ENCODE measurements at regions not wholly inside any gene's neighbourhood (a gene's known extent, or its start where the extent isn't known, plus 50 kb on each side); places are given as distances from the start of the nearest gene placed in this dataset.
A peak's percentile ranks its signal among the peaks of the same experiment; 100 is the strongest.

- DNase-seq = no peak
- Histone ChIP-seq H2AFZ (no peak overlapping the region), H3K4me3 (no peak overlapping the region), H3K9ac (no peak overlapping the region), H3K4me1 (ENCODE audit: insufficient read depth) (0 out of 2 replicates have a peak, but pooled peaks cover 6% of the 10 kb centered on the region), H3K79me2 (ENCODE audit: insufficient read depth) (no peaks in the 10 kb centered on the region), H3F3A (ENCODE audit: insufficient read depth) (peaks cover 11% of the 10 kb centered on the region; the same call in 1 of the 2 replicates), H4K20me1 (ENCODE audit: insufficient read depth) (no peaks in the 10 kb centered on the region), H3K9me2 (ENCODE audit: insufficient read depth) (no peaks in the 10 kb centered on the region), H3K27ac (no peak overlapping the region), H3K27me3 (replicated peaks; ENCODE audit: insufficient read depth) (no peaks in the 10 kb centered on the region), H3K36me3 (ENCODE audit: low read depth) (no peaks in the 10 kb centered on the region), H3K4me2 (ENCODE audit: unreplicated experiment) (no peak overlapping the region), H3K9me3 (ENCODE audit: low read depth) (no peaks in the 10 kb centered on the region)
- WGBS, 2 experiments (ENCODE audit: low coverage in 1 of 2, low lambda C conversion rate in 2 of 2, missing lambda C conversion rate in 2 of 2) = 67 to 77% methylated on average over 1 of the region's 1 CpG
- in situ Hi-C loops (cut with MboI) = no loop called here
- TF ChIP-seq EZH2 (IDR thresholded peaks at IDR 0.05; ENCODE audit: insufficient read depth, poor library complexity, severe bottlenecking) (no peak), EZH2phosphoT487 (IDR thresholded peaks at IDR 0.05; ENCODE audit: insufficient read depth, low read depth) (no peak)
These were observed 1246.0 kb upstream of the CITED2 start for GRCh38 chr6:140620496-140620895.

- Histone ChIP-seq H3K27me3 (replicated peaks; ENCODE audit: insufficient read depth) (no peaks in the 10 kb centered on the region), H3F3A (ENCODE audit: insufficient read depth) (no peaks in the 10 kb centered on the region), H3K27ac (no peak overlapping the region), H3K36me3 (ENCODE audit: low read depth) (no peaks in the 10 kb centered on the region; the same call in 1 of the 2 replicates), H4K20me1 (ENCODE audit: insufficient read depth) (no peaks in the 10 kb centered on the region), H3K9me3 (ENCODE audit: low read depth) (no peaks in the 10 kb centered on the region), H3K9me2 (ENCODE audit: insufficient read depth) (no peaks in the 10 kb centered on the region), H3K4me2 (ENCODE audit: unreplicated experiment) (no peak overlapping the region), H3K4me1 (ENCODE audit: insufficient read depth) (no peaks in the 10 kb centered on the region), H2AFZ (peak overlapping the region; percentile 34), H3K79me2 (ENCODE audit: insufficient read depth) (no peaks in the 10 kb centered on the region), H3K9ac (no peak overlapping the region), H3K4me3 (no peak overlapping the region)
- in situ Hi-C loops (cut with MboI) = no loop called here
- DNase-seq = no peak
- no peak for TF ChIP-seq EZH2phosphoT487 (IDR thresholded peaks at IDR 0.05; ENCODE audit: insufficient read depth, low read depth)
- TF ChIP-seq EZH2 (IDR thresholded peaks at IDR 0.05; ENCODE audit: insufficient read depth, poor library complexity, severe bottlenecking) = no peak
- 76 to 79% methylated on average over 2 of the region's 2 CpGs for WGBS, 2 experiments (ENCODE audit: low coverage in 1 of 2, low lambda C conversion rate in 2 of 2, missing lambda C conversion rate in 2 of 2)
These were observed 1235.5 kb upstream of the CITED2 start for GRCh38 chr6:140609956-140610355.

DNA sequence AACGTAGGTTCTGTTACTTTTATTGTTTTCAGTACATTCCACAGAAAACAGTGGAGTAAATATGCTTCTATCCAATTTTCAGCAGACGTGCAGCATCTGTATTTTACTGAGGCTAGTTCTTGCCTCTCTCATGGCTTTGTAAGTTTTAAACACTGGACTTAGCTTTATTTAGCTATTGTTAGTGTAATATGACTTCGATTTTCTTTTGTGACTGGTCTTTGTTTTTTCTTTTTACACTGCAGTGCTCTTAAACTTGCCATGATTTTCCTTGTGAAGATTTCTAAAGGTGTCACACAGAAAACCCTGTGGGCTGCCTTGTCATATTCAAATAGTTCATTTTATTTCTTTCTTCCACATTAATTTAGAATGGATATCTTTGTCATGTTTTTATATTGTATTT is 1234.9 kb upstream of the CITED2 start:
- Histone ChIP-seq H4K20me1 (ENCODE audit: insufficient read depth) (no peaks in the 10 kb centered on the region), H3K4me3 (no peak overlapping the region), H3K27ac (no peak overlapping the region), H3K9me3 (ENCODE audit: low read depth) (no peaks in the 10 kb centered on the region), H2AFZ (peak overlapping the region; percentile 34), H3K9me2 (ENCODE audit: insufficient read depth) (no peaks in the 10 kb centered on the region), H3K4me1 (ENCODE audit: insufficient read depth) (no peaks in the 10 kb centered on the region), H3K27me3 (replicated peaks; ENCODE audit: insufficient read depth) (no peaks in the 10 kb centered on the region), H3K79me2 (ENCODE audit: insufficient read depth) (no peaks in the 10 kb centered on the region), H3K4me2 (ENCODE audit: unreplicated experiment) (no peak overlapping the region), H3F3A (ENCODE audit: insufficient read depth) (no peaks in the 10 kb centered on the region), H3K9ac (no peak overlapping the region), H3K36me3 (ENCODE audit: low read depth) (no peaks in the 10 kb centered on the region; the same call in 1 of the 2 replicates)
- WGBS, 2 experiments (ENCODE audit: low coverage in 1 of 2, low lambda C conversion rate in 2 of 2, missing lambda C conversion rate in 2 of 2) = 71 to 77% methylated on average over 3 of the region's 3 CpGs
- DNase-seq = no peak
- in situ Hi-C loops (cut with MboI) = no loop called here
- no peak for TF ChIP-seq EZH2phosphoT487 (IDR thresholded peaks at IDR 0.05; ENCODE audit: insufficient read depth, low read depth)
- no peak for TF ChIP-seq EZH2 (IDR thresholded peaks at IDR 0.05; ENCODE audit: insufficient read depth, poor library complexity, severe bottlenecking)

- H3K9me3 ChIP-seq (ENCODE audit: low read depth) = no peaks in the 10 kb centered on the region
These were observed 1230.3 kb upstream of the CITED2 start for GRCh38 chr6:140604786-140605185.

More at GRCh38 chr6:140604786-140605185, 1230.3 kb upstream of the CITED2 start:
- H2AFZ ChIP-seq = no peak overlapping the region; the same call in 1 of the 2 replicates
- no peaks in the 10 kb centered on the region for H3K79me2 ChIP-seq (ENCODE audit: insufficient read depth)
- no peaks in the 10 kb centered on the region for H3F3A ChIP-seq (ENCODE audit: insufficient read depth)
- TF ChIP-seq EZH2 (IDR thresholded peaks at IDR 0.05; ENCODE audit: insufficient read depth, poor library complexity, severe bottlenecking) (no peak), EZH2phosphoT487 (IDR thresholded peaks at IDR 0.05; ENCODE audit: insufficient read depth, low read depth) (no peak)
- H3K4me3 ChIP-seq = no peak overlapping the region
- no peak overlapping the region for H3K9ac ChIP-seq
- H3K27ac ChIP-seq = no peak overlapping the region
- in situ Hi-C loops (cut with MboI) = no loop called here
- DNase-seq = no peak
- H3K4me1 ChIP-seq (ENCODE audit: insufficient read depth) = peaks cover 10% of the 10 kb centered on the region
- H3K4me2 ChIP-seq (ENCODE audit: unreplicated experiment) = no peak overlapping the region
- H3K27me3 ChIP-seq (replicated peaks; ENCODE audit: insufficient read depth) = no peaks in the 10 kb centered on the region
- no peaks in the 10 kb centered on the region for H4K20me1 ChIP-seq (ENCODE audit: insufficient read depth)
- 87 to 96% methylated on average over 3 of the region's 3 CpGs for WGBS, 2 experiments (ENCODE audit: low coverage in 1 of 2, low lambda C conversion rate in 2 of 2, missing lambda C conversion rate in 2 of 2)
- no peaks in the 10 kb centered on the region for H3K9me2 ChIP-seq (ENCODE audit: insufficient read depth)
- no peaks in the 10 kb centered on the region; the same call in 1 of the 2 replicates for H3K36me3 ChIP-seq (ENCODE audit: low read depth)

All from GM23248 (cell line).